AG04450 (cell line): ENCODE measurements at regions not wholly inside any gene's neighbourhood (a gene's known extent, or its start where the extent isn't known, plus 50 kb on each side); places are given as distances from the start of the nearest gene placed in this dataset.

Experiments used
- CTCF ChIA-PET: fragments of 300-600, 350-600 bp; formaldehyde crosslinking; extraction: SDS; loops from one replicate; lab custom pipeline; 2022; ENCODE audit warnings: antibody characterized with exemption, inconsistent platforms; lab: Charles Lee
- POLR2A ChIA-PET: fragments of 350-600 bp; formaldehyde crosslinking; extraction: SDS; loops from one replicate; lab custom pipeline; 2021; ENCODE audit warnings: antibody characterized with exemption, inconsistent platforms; lab: Yijun Ruan, JAX
- DNase-seq: peaks from one replicate; pipeline ENCODE4 v3.0.0-alpha.2; 2011; ENCODE audit warnings: low read depth, low spot score
- H3K27ac ChIP-seq: one replicate; pipeline ENCODE4 v1.5.1; 2012; ENCODE audit warnings: low read depth, low read length, control low read depth
- H3K27me3 ChIP-seq: one replicate; pipeline ENCODE4 v1.6.0; 2012; ENCODE audit warnings: low read length; ENCODE audit not compliant: control insufficient read depth, insufficient read depth
- H3K4me3 ChIP-seq: 2 replicates; pipeline ENCODE4 v1.5.1; 2011; ENCODE audit warnings: mild to moderate bottlenecking, low read depth, low read length, control low read depth
- H3K9me3 ChIP-seq: 2 replicates; pipeline ENCODE4 v1.5.1; 2012; ENCODE audit warnings: low read length; ENCODE audit not compliant: control insufficient read depth, insufficient read depth
- CTCF ChIP-seq: IDR thresholded peaks from 2 replicates; pipeline ENCODE4 v1.5.1; 2011; ENCODE audit warnings: low read depth, low read length, control low read depth, inconsistent platforms

- TF ChIP-seq CTCF: no peak
- H3K4me3 ChIP-seq: no peak overlapping the region
- ChIA-PET CTCF (no interaction called here), POLR2A (no interaction called here)
- no peak overlapping the region for H3K27ac ChIP-seq
- no peaks in the 10 kb centered on the region for H3K27me3 ChIP-seq
- peaks cover 46% of the 10 kb centered on the region for H3K9me3 ChIP-seq
- DNase-seq: no peak
These were observed 97.2 kb downstream of the TMEM18 start for GRCh38 chr2:579961-580360.

DNA sequence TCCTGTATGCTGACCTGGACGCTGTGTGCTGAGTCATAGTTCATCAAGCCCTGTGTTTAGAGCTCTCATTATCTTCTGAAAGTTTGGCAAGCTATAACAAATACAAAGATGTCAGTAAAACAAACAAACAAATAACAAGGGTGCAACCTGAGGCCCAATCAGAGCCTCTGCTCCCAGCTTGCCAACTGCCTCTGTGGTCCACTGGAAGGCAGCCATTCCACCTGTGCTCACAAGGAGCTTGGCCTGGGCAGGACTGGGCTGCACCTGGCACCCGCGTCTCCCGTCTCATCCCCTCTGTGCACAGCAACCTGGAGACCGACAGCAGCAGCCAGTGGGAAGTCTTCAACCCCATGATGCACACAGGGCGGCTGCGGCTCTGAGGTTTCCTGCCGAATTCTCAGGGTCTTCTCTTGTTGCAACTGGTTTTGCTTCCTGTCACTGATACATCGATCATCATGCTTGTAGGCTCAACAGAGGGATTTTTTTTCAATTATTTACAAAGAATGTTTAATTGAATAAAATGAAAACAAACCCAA, 97.8 kb downstream of the TMEM18 start:
- DNase-seq: no peak
- Histone ChIP-seq H3K4me3 (no peak overlapping the region), H3K27ac (no peak overlapping the region), H3K9me3 (peaks cover 44% of the 10 kb centered on the region), H3K27me3 (no peaks in the 10 kb centered on the region)
- no peak for TF ChIP-seq CTCF
- POLR2A ChIA-PET: no interaction called here
- CTCF ChIA-PET: no interaction called here

DNA sequence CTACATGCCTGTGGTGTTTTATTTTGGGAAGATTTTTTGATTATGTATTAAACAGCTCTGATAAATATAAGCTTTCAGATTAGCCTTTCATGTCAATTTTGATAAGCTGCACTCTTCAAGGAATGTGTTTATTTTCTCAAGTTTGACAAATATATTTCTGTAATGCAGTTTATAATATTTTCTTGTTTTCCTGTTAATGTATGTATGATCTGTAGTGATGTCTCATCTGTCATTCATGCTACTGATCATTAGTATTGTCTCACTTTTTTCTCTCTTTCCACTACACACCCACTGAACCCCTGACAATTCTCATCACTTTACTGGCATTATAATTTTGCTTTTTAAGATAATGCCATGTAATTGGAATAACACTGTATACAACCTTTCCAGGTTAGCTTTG, 100.9 kb downstream of the TMEM18 start:
- DNase-seq: no peak
- ChIA-PET CTCF (no interaction called here), POLR2A (no interaction called here)
- H3K9me3 ChIP-seq: peaks cover 32% of the 10 kb centered on the region
- TF ChIP-seq CTCF: no peak
- H3K4me3 ChIP-seq: no peak overlapping the region
- H3K27ac ChIP-seq: no peak overlapping the region
- H3K27me3 ChIP-seq: no peaks in the 10 kb centered on the region

- CTCF ChIA-PET: no interaction called here
- Histone ChIP-seq H3K4me3 (no peak overlapping the region), H3K27me3 (no peaks in the 10 kb centered on the region), H3K9me3 (peaks cover 32% of the 10 kb centered on the region), H3K27ac (no peak overlapping the region)
- POLR2A ChIA-PET: no interaction called here
- TF ChIP-seq CTCF: no peak
- DNase-seq: no peak
These were observed 101.4 kb downstream of the TMEM18 start for GRCh38 chr2:575727-576236.

- CTCF ChIA-PET: no interaction called here
- Histone ChIP-seq H3K27me3 (no peaks in the 10 kb centered on the region), H3K27ac (no peak overlapping the region), H3K9me3 (peaks cover 32% of the 10 kb centered on the region), H3K4me3 (no peak overlapping the region)
- no peak for TF ChIP-seq CTCF
- DNase-seq: no peak
- POLR2A ChIA-PET: no interaction called here
These were observed 102.0 kb downstream of the TMEM18 start for GRCh38 chr2:575030-575726.
